H9 (cell line): ENCODE measurements at regions not wholly inside any gene's neighbourhood (a gene's known extent, or its start where the extent isn't known, plus 50 kb on each side); places are given as distances from the start of the nearest gene placed in this dataset.

Experiments
- DNase-seq: peaks from one replicate; pipeline ENCODE4 v3.0.0-alpha.2; 2017
- H2AFZ ChIP-seq: one replicate; pipeline ENCODE4 v1.6.1; 2013; ENCODE audit warnings: mild to moderate bottlenecking, low read length, control low read depth, moderate library complexity
- H2AK5ac ChIP-seq: 2 replicates; pipeline ENCODE4 v1.6.1; 2013; ENCODE audit warnings: low read length, control low read depth, mixed read lengths; ENCODE audit not compliant: insufficient read length
- H2BK120ac ChIP-seq: one replicate; pipeline ENCODE4 v1.6.1; 2013; ENCODE audit warnings: low read depth, mild to moderate bottlenecking, low read length, control low read depth, inconsistent platforms; ENCODE audit not compliant: poor library complexity, severe bottlenecking
- H2BK12ac ChIP-seq: 2 replicates; pipeline ENCODE4 v1.6.1; 2013; ENCODE audit warnings: low read length, control low read depth, mixed read lengths, low read depth; ENCODE audit not compliant: insufficient read length
- H2BK15ac ChIP-seq: 2 replicates; pipeline ENCODE4 v1.6.1; 2013; ENCODE audit warnings: low read depth, low read length, control low read depth
- H2BK20ac ChIP-seq: one replicate; pipeline ENCODE4 v1.6.1; 2013; ENCODE audit warnings: low read depth, mild to moderate bottlenecking, low read length, control low read depth, inconsistent platforms; ENCODE audit not compliant: poor library complexity, severe bottlenecking
- H2BK5ac ChIP-seq: 2 replicates; pipeline ENCODE4 v1.6.1; 2013; ENCODE audit warnings: low read length, control low read depth, mixed read lengths; ENCODE audit not compliant: insufficient read length
- H3K14ac ChIP-seq: 2 replicates; pipeline ENCODE4 v1.6.1; 2013; ENCODE audit warnings: low read length, control low read depth; ENCODE audit not compliant: insufficient read depth
- H3K18ac ChIP-seq: 2 replicates; pipeline ENCODE4 v1.6.1; 2013; ENCODE audit warnings: low read depth, mild to moderate bottlenecking, mixed read lengths, low read length, control low read depth; ENCODE audit not compliant: insufficient read length
- H3K23ac ChIP-seq: 2 replicates; pipeline ENCODE4 v1.6.1; 2013; ENCODE audit warnings: low read length, control low read depth, mixed read lengths, low read depth; ENCODE audit not compliant: insufficient read length
- H3K23me2 ChIP-seq: 2 replicates; pipeline ENCODE4 v1.6.1; 2013; ENCODE audit warnings: low read depth, mild to moderate bottlenecking, mixed read lengths, low read length, control low read depth; ENCODE audit not compliant: insufficient read length, poor library complexity, severe bottlenecking
- H3K27ac ChIP-seq: 2 replicates; pipeline ENCODE4 v1.5.1; 2013; ENCODE audit warnings: low read length, control low read depth, mixed read lengths, low read depth; ENCODE audit not compliant: insufficient read length
- H3K27me3 ChIP-seq: 2 replicates; pipeline ENCODE4 v1.6.1; 2013; ENCODE audit warnings: low read length, control low read depth, inconsistent platforms; ENCODE audit not compliant: insufficient read depth
- H3K4ac ChIP-seq: 2 replicates; pipeline ENCODE4 v1.6.1; 2013; ENCODE audit warnings: low read depth, mild to moderate bottlenecking, control low read depth, inconsistent platforms, low read length, moderate library complexity
- H3K4me1 ChIP-seq: 2 replicates; pipeline ENCODE4 v1.6.1; 2013; ENCODE audit warnings: low read length, control low read depth, inconsistent platforms; ENCODE audit not compliant: insufficient read depth
- H3K4me2 ChIP-seq: 2 replicates; pipeline ENCODE4 v1.6.1; 2013; ENCODE audit warnings: low read length, control low read depth, mixed read lengths; ENCODE audit not compliant: insufficient read length, insufficient read depth
- H3K56ac ChIP-seq: 2 replicates; pipeline ENCODE4 v1.6.1; 2013; ENCODE audit warnings: low read depth, mild to moderate bottlenecking, mixed read lengths, low read length, control low read depth; ENCODE audit not compliant: insufficient read length
- H3K79me1 ChIP-seq: 2 replicates; pipeline ENCODE4 v1.6.1; 2013; ENCODE audit warnings: low read depth, mild to moderate bottlenecking, moderate library complexity, low read length, control low read depth, inconsistent platforms; ENCODE audit not compliant: insufficient read depth, poor library complexity, severe bottlenecking
- H3K79me2 ChIP-seq: 2 replicates; pipeline ENCODE4 v1.6.1; 2013; ENCODE audit warnings: low read length, control low read depth, inconsistent platforms; ENCODE audit not compliant: insufficient read depth
- H3K9ac ChIP-seq: 2 replicates; pipeline ENCODE4 v1.6.1; 2013; ENCODE audit warnings: low read length, control low read depth, mixed read lengths; ENCODE audit not compliant: insufficient read length; ENCODE audit errors: extremely low read depth
- H3K9me3 ChIP-seq: one replicate; pipeline ENCODE4 v1.6.1; 2013; ENCODE audit warnings: low read depth, low read length, inconsistent platforms; ENCODE audit not compliant: control insufficient read depth
- H3T11ph ChIP-seq: one replicate; pipeline ENCODE4 v1.6.1; 2013; ENCODE audit warnings: mild to moderate bottlenecking, low read length, control low read depth, inconsistent platforms
- H4K20me1 ChIP-seq: one replicate; pipeline ENCODE4 v1.6.1; 2013; ENCODE audit not compliant: control insufficient read depth, insufficient read length, insufficient read depth
- H4K5ac ChIP-seq: 2 replicates; pipeline ENCODE4 v1.6.1; 2013; ENCODE audit warnings: low read depth, mild to moderate bottlenecking, mixed read lengths, low read length, control low read depth; ENCODE audit not compliant: insufficient read length
- H4K8ac ChIP-seq: replicated peaks from 2 replicates; pipeline ENCODE4 v1.6.1; 2013; ENCODE audit warnings: low read length, control low read depth, mixed read lengths, low read depth; ENCODE audit not compliant: insufficient read length
- H4K91ac ChIP-seq: 2 replicates; pipeline ENCODE4 v1.6.1; 2013; ENCODE audit warnings: low read depth, mild to moderate bottlenecking, moderate library complexity, mixed read lengths, low read length, control low read depth; ENCODE audit not compliant: insufficient read length
- H3K27ac Mint-ChIP-seq, 3 experiments: 2 replicates in 2 of 3; 3 replicates in 1 of 3; pipeline ENCODE4 v1.8.0; 2020 to 2021; ENCODE audit warnings: mixed read lengths in 3 of 3, mild to moderate bottlenecking in 1 of 3, moderate library complexity in 1 of 3
- H3K27me3 Mint-ChIP-seq: 2 replicates; pipeline ENCODE4 v1.8.0; 2021; ENCODE audit warnings: low read depth, mild to moderate bottlenecking, moderate library complexity, mixed read lengths
- H3K36me3 Mint-ChIP-seq, 3 experiments: 2 replicates in 2 of 3; 3 replicates in 1 of 3; pipeline ENCODE4 v1.8.0; 2020 to 2021; ENCODE audit warnings: low read depth in 3 of 3, mixed read lengths in 3 of 3; ENCODE audit not compliant: insufficient read depth in 1 of 3
- H3K4me1 Mint-ChIP-seq, 2 experiments: 2 replicates each; pipeline ENCODE4 v1.8.0; 2020; ENCODE audit warnings: mixed read lengths in 2 of 2
- H3K4me3 Mint-ChIP-seq, 2 experiments: 2 replicates in 1 of 2; 3 replicates in 1 of 2; pipeline ENCODE4 v1.8.0; 2020 to 2021; ENCODE audit warnings: mild to moderate bottlenecking in 2 of 2, mixed read lengths in 2 of 2, moderate library complexity in 1 of 2
- H3K9me3 Mint-ChIP-seq, 2 experiments: 2 replicates in 1 of 2; 3 replicates in 1 of 2; pipeline ENCODE4 v1.8.0; 2020; ENCODE audit warnings: mild to moderate bottlenecking in 2 of 2, mixed read lengths in 2 of 2, moderate library complexity in 1 of 2
- CTCF ChIP-seq: fragments of 200-600 bp; sonication (generic); conservative IDR thresholded peaks from 3 replicates; pipeline ENCODE4 v1.8.0; 2021; ENCODE audit warnings: antibody characterized with exemption, mild to moderate bottlenecking
- WGBS: extraction: QIAGEN DNeasy Blood & Tissue Kit; methylation state at CpG from one replicate; pipeline ENCODE4 v1.1.7; 2013; ENCODE audit warnings: missing lambda C conversion rate, low lambda C conversion rate, mixed read lengths; ENCODE audit not compliant: insufficient read length; ENCODE audit errors: extremely low coverage; 5-methylcytosine and 5-hydroxymethylcytosine counted together

- Histone ChIP-seq H3K18ac (no peak overlapping the region), H2BK12ac (no peak overlapping the region), H3K9ac (no peak overlapping the region), H4K91ac (no peak overlapping the region), H3K4me1 (no peaks in the 10 kb centered on the region), H3K14ac (no peak overlapping the region), H3K4ac (no peak overlapping the region), H3K27me3 (no peaks in the 10 kb centered on the region), H2BK120ac (no peak overlapping the region), H3K23ac (no peak overlapping the region), H2BK20ac (no peak overlapping the region), H4K5ac (no peak overlapping the region), H2AK5ac (no peak overlapping the region), H2AFZ (no peak overlapping the region), H3K79me2 (no peaks in the 10 kb centered on the region), H2BK5ac (no peak overlapping the region), H4K20me1 (no peaks in the 10 kb centered on the region), H3T11ph (no peak overlapping the region), H3K23me2 (no peaks in the 10 kb centered on the region), H2BK15ac (no peak overlapping the region), H3K4me2 (no peak overlapping the region), H3K56ac (no peak overlapping the region), H3K27ac (no peak overlapping the region), H4K8ac (no peak overlapping the region), H3K79me1 (no peaks in the 10 kb centered on the region), H3K9me3 (no peaks in the 10 kb centered on the region)
- Mint-ChIP-seq H3K27ac (no peak overlapping the region; a peak in 1 of 7 replicates), H3K27me3 (no peaks in the 10 kb centered on the region), H3K36me3 (peaks cover 0 to 5% (median 0%) of the 10 kb centered on the region in 3 experiments; a peak in 1 of 7 replicates), H3K9me3 (no peaks in the 10 kb centered on the region), H3K4me1 (peaks cover 4 to 5% of the 10 kb centered on the region in 2 experiments; a peak in 3 of 4 replicates), H3K4me3 (no peak overlapping the region)
- no CpG with 5 or more reads among the region's 9 CpGs for WGBS
- TF ChIP-seq CTCF, result no peak
- DNase-seq, result no peak
Observed at GRCh38 chr1:81446000-81446669, 354.6 kb upstream of the ADGRL2 start.
